ENCODE measurements at regions not wholly inside any gene's neighbourhood (a gene's known extent, or its start where the extent isn't known, plus 50 kb on each side); places are given as distances from the start of the nearest gene placed in this dataset.
"Not testable (repeated sequence)": the region's sequence is repeated elsewhere in the genome, so short reads cannot be mapped to it uniquely, and the experiment has no call there.

GRCh38 chr17:33688771-33689170 is 395.7 kb upstream of the ASIC2 start:
- DNase-seq: no peak

GRCh38 chr17:33689725-33690124 is 396.6 kb upstream of the ASIC2 start:
- no peak for DNase-seq

GRCh38 chr17:33695431-33695830 is 402.3 kb upstream of the ASIC2 start:
- no peak for DNase-seq

GRCh38 chr17:33696102-33696501 is 403.0 kb upstream of the ASIC2 start:
- no peak for DNase-seq

- no peak for DNase-seq
Observed at GRCh38 chr17:33697557-33697956, 404.5 kb upstream of the ASIC2 start.

- DNase-seq: no peak
Observed at GRCh38 chr17:33701910-33702309, 408.8 kb upstream of the ASIC2 start.

- no peak for DNase-seq
Observed at GRCh38 chr17:33704856-33705255, 411.8 kb upstream of the ASIC2 start.

GRCh38 chr17:33709881-33710280 is 416.8 kb upstream of the ASIC2 start:
- no peak for DNase-seq

GRCh38 chr17:33712120-33712519 is 419.0 kb upstream of the ASIC2 start:
- no peak for DNase-seq

- no peak for DNase-seq
Observed at GRCh38 chr17:33716957-33717356, 423.9 kb upstream of the ASIC2 start.

- not testable (repeated sequence) for DNase-seq
Observed at GRCh38 chr17:33723736-33724135, 430.6 kb upstream of the ASIC2 start.

- DNase-seq: peak in 24 of 51 donors; percentile 0 to 50 (median 7)
Observed at GRCh38 chr17:33725675-33726271, 432.7 kb upstream of the ASIC2 start.

- DNase-seq: no peak
Observed at GRCh38 chr17:33730131-33730530, 437.0 kb upstream of the ASIC2 start.

- DNase-seq: no peak
Observed at GRCh38 chr17:33732116-33732515, 439.0 kb upstream of the ASIC2 start.

- DNase-seq: no peak
Observed at GRCh38 chr17:33739714-33740113, 446.6 kb upstream of the ASIC2 start.

GRCh38 chr17:33745047-33745760 is 452.1 kb upstream of the ASIC2 start:
- no peak for DNase-seq

GRCh38 chr17:33749171-33749570 is 456.1 kb upstream of the ASIC2 start:
- no peak for DNase-seq

- peak in 47 of 51 donors; percentile 2 to 83 (median 42) for DNase-seq
Observed at GRCh38 chr17:33750943-33751701, 458.0 kb upstream of the ASIC2 start.

- DNase-seq: no peak
Observed at GRCh38 chr17:33751702-33752065, 458.6 kb upstream of the ASIC2 start.

- no peak for DNase-seq
Observed at GRCh38 chr17:33753452-33753851, 460.4 kb upstream of the ASIC2 start.

- no peak for DNase-seq
Observed at GRCh38 chr17:33756021-33756420, 462.9 kb upstream of the ASIC2 start.

- DNase-seq: no peak
Observed at GRCh38 chr17:33765871-33766270, 472.8 kb upstream of the ASIC2 start.

GRCh38 chr17:33766721-33767120 is 473.6 kb upstream of the ASIC2 start:
- no peak for DNase-seq

All from hypothalamus (tissue), 51 donors.